NCI-H1436 treated with DMSO at 0.1 percent for 48 hours (cell line): ENCODE measurements at regions not wholly inside any gene's neighbourhood (a gene's known extent, or its start where the extent isn't known, plus 50 kb on each side); places are given as distances from the start of the nearest gene placed in this dataset.
A peak's percentile ranks its signal among the peaks of the same experiment; 100 is the strongest.
"Not testable (repeated sequence)": the region's sequence is repeated elsewhere in the genome, so short reads cannot be mapped to it uniquely, and the experiment has no call there.

ENCODE experiments used
- DNase-seq: peaks from one replicate; lab custom pipeline; 2025; lab: John Stamatoyannopoulos, UW

DNA sequence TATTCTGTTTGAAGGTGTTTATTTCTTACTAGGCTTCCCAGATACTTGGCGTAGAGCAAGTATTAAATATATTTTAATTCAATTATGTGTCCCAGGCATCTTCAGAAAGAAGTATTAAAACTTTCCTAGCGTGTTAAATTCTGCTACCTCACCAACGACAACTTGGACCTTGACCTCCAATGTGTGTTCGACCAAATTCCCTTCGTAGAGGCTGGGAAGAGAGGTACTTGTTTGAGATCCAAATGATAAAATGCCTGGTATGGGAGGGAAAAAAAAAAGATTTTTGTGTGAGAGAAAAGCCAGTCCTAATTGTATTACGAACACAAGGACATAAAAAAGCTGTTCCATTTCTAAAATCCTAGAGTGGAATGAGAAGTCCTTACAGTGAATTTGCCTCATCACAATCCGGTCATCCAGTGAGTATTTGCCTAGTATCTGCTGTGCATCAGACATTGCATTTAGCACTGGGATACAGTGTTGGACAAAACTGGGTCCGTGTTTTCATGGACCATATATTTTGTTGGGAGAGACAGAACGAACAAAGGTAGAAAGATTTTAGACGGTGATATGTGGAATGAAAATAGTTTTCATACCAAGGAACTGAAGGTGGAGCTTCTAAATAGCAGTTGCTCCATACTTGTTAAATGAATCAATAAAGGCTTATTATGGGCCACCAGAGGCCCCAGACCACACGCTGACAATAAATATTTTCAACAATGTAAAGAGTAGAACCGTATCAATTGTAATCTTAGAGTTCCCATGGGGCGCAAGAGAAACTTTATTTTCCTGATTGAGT is 103.1 kb downstream of the KIF4B start:
- no peak for DNase-seq

DNA sequence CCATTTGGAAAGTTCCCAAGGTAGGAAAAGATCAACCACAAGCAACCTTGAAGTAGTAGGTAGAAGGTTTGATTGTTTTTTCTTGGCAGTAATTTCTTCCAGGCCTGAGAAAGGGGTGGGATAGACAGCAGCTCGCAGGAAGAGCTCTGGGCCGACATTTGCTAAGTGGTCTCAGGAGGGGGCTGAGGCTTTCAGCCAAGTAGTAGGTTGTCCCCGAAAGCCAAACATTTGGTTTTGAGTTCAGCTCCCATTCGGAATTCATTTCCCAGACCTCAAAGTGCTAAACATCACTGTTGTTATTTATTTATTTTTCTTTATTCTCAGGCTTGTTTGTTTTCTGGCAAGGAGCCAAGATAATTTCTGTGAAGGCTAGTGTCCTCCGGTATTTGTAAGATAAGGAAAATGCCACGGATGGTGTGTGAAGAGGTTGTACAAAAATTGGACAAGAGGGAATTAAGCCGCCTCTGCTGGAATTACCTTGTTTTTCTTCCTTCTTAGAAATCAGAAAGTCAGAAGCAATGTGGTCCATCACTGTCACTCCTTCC is 112.1 kb downstream of the KIF4B start:
- DNase-seq = no peak

DNA sequence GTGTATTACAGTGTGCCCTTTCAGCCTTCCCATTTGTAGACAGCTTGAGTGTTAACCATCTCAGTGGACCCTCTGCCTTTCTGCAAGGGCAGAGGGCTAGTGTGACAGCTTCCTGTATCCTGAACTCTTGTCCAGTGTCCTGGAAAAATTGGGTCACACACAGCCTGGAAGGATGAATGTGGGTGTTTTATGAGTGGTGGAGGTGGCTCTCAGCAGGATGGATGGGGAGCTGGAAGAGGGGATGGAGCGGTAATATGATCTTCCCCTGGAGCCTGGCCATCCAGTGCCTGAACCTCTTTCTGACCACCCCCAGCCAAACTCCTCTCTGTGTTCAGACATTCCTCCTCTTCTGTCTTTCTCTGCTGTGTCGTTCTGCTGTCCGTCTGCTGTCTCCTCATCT is 113.0 kb downstream of the KIF4B start:
- DNase-seq = no peak

DNA sequence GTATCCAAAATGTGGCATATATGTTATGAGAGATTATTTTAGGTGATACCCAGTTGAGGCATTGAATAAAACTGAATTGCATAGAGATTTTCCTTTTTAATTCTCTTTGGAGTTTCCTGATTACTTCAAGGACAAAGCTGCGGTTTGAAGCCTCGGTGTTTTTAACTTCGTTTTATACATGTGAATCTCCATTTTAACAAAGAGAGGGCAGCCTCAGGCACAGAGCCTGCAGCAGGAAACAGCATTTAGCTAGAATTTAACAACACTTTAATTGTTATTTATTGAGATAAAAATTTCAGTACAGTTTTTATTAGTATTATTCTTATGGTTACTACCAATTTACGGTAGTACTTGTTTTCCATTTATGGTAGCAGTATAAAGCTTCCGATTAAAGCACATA is 114.0 kb downstream of the KIF4B start:
- no peak for DNase-seq

DNA sequence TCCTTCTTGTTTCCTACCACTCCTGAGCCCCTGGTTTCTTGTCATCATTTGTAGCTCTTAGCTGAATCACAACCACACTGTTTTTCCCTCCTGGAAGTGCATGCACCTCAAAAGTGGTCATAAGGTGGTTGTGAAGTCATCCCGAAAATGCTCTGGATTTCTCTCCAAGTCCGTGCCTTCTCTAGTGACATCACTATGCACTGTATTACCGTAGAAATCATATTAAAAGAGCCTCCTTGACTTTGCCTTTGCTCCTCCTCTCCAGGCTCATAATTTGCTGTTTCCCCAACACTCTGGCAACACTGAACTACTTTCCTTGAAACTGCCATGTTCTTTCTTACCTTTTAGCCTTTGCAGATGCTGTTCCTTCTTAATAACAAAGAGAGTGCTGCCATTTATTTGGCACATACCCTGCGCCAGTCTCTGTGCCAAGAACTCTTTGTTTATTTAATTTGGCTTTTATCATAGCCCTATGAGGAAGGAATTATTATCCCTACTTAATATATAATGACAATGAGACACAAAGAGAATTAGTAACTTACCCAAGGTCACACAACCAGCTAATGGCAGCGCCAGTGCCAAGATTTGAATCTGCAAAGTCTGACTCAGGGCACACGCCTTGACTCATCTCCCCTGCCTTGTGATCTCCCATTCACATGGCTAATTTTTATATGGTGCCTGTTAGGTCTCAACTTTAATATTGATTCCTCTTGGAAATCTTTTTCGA is 115.4 kb downstream of the KIF4B start:
- no peak for DNase-seq

DNA sequence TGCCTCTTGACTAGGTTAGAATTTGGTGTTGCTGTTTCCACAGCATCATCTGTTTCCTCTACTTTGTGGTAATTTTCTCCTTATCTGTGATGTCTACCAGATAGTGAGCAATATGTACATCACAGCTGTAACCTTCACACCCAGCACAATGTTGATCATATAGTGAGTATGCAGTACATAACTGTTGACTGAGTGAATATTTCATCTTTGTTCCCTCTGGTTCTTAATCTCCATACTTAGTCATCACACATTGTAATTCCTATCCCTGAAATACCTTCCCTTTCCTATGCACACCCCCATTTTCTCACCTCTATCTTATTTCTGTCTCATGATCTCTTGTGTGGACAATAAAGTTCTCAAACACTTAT is 115.9 kb downstream of the KIF4B start:
- no peak for DNase-seq

DNA sequence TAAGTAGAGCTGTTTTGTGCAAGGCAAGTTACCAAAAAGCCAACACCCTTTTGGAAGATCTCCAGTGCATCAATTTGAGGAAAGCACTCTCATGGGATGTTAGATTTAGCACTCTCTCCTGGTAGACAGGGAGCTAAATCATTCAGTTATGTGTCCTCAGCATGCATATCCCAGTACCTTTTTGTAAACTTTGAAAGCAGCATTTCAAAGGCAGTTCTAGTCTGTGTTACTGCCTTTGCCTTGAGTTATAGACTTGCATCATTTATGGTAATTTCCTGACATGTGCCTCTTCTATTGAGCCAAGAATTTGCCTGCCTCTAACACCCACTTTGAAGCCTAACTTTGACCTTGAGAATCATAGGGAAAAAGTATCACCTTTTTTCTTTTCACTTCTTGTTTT is 120.6 kb downstream of the KIF4B start:
- no peak for DNase-seq

DNA sequence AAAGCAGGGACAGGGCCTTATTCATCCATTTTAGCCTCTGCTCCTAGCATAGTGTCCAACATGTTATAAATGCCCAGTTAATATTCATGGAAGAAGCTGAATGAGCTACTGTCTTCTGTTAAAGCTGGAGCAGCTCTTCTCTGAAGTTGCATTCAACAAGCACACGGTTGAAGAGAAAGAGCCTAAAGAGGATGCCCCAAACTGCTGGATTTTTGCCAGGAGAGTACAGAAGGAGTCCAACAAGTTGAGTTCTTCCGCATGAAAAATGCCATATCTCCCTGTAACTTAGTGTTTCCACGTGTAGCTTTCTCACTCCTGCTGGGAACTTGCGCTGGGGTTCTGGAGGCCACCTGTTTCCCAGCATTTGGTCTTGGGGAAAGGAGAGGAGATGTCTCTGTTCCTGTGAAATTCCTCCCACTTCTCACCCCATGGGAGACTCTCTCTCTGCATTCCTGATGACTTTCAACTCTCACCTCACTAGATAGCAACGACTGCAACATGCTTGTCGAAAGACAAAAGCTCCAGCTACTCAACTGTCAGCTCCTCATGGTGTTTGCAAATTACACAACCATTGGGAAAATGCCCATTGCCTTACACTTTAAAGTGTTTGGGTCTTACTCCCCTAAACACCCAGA is 122.8 kb downstream of the KIF4B start:
- DNase-seq = no peak

DNA sequence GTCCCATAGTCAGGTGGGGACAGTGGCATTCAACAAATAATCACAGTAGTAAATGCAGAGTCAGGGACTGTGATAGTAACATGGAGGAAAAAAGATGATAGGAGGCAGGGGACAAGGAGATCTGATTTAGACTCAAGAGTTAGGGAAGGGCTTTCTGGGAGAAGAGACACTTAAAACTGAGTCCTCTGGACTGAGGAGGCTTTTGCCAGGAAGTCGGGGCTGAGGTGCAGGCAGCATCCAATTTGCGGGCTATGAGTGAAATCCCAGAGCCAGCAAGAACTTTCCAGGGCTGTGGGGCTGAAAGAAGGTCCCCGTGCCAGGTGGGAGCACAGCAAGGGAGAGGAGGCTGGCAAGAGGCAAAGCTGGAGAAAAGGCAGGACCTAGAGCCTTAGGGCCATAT is 124.1 kb downstream of the KIF4B start:
- DNase-seq = no peak

DNA sequence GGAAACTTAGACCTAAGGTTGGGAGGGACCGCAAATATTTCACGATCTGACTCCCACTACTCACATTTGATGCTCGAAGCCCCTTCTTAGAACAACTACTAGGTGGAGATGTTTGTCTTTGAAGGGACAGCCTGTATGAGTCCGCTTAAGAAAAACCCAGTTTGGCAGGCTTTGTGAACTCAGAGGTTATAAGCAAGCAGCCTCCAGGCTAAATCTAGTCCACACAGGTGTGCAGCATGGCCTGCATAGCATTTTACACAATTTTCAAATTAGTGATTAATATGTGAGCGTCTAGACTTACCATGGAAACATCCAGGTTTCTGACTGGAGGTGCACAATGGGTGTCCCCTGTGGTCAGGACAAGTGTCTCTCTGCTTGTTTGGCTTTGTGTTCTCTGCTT is 127.1 kb downstream of the KIF4B start:
- DNase-seq = no peak

DNA sequence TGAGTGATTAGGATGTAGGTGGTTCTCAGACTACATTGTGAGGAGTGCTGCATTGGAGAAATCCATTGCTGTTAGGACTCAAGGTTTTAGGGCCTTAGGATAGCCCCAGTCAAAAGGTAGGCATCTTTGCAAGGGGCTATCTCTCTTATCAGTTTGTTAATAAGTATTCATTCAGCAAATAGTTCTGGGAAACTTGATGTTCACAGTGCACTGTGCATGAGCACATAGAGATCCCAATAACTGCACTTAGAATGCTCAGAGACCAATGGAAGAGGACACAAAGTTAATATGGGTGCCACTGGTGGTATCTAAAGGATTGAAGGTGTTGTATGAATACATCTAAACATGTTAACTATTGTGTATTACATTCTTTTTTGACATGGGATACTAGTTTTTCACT is 131.4 kb downstream of the KIF4B start:
- DNase-seq = no peak

DNA sequence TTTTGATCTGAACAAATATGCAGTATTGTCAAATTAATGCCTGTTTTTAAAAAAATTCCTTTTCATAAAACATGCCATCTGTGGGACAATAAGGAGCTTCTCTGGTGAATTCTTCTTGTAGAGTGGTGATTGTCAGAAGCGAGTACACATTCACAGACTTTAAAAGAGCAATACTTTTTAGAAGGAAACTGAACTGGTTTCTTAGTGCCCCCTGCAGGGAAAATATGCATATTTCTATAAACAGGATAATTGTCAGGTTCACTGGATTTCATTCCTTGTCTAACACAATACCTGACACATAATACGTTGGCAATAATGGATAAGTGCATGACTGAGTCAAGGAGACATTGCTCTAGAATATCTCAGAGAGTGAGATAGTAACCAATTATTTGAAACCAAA is 133.7 kb downstream of the KIF4B start:
- no peak for DNase-seq

DNA sequence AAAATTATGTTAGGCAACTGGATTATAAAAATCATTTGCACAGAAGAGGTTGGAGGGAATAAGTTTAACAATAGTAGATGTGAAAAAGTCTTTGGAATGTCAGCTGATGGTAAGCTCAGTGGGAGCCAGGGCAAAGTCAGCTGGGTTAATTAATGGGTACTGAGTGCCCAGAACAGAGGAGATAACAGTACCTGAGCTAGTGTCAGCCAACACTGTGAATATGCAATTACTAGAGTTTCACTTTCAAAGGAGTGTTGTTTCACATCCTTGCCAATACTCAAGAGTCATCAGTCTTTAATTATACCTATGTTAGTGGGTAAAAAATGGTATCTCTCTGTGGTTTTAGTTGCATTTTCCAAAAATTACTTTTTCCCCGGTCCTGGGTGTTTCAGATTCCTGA is 135.1 kb downstream of the KIF4B start:
- no peak for DNase-seq

DNA sequence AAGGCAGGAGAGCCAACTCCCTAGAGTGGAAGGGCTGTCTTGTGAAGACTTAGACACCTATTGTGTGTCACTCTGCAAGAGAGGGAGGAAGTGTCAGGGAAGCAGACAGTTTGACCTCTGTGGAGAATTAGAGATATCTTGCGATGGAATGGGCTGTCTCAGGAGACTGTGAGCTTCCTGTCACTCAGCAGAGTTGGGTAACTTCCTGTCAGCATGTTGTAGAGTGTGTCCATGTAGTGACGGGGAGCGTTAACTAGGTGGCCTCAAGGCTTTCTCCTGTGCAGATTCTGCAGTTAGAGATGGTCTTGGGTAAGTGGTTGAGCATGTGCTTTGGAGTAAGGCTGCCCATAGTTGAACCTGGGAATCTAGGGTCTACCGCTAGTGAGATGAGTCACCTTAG is 136.5 kb downstream of the KIF4B start:
- DNase-seq = no peak

DNA sequence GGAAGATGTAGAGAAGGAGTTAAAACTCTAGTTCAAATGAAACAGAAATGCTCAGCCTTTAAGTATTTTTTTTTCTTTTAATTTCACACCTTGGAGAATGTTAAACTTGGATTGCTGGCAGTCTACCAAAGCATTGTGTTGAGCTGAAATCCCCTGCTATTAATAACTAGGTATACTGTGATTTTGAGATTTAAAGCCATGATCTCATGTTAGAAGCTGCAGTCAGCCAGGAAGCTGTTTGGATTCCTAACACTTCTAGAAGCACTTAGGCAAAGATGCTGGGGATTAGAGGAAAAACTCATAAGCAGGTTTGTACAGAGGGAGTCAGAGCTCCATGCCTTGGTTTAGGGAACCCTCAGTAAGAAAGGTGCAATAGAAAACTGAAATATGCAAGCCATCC is 141.4 kb downstream of the KIF4B start:
- DNase-seq = no peak

DNA sequence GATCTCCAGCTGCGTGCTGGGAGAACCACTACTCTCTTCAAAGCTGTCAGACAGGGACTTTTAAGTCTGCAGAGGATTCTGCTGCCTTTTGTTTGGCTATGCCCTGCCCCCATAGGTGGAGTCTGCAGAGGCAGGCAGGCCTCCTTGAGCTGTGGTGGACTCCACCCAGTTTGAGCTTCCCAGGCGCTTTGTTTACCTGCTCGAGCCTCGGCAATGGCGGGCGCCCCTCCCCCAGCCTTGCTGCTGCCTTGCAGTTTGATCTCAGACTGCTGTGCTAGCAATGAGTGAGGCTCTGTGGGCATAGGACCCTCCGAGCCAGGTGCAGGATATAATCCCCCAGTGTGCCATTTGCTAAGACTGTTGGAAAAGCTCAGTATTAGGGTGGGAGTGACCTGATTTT is 149.5 kb downstream of the KIF4B start:
- not testable (repeated sequence) for DNase-seq

DNA sequence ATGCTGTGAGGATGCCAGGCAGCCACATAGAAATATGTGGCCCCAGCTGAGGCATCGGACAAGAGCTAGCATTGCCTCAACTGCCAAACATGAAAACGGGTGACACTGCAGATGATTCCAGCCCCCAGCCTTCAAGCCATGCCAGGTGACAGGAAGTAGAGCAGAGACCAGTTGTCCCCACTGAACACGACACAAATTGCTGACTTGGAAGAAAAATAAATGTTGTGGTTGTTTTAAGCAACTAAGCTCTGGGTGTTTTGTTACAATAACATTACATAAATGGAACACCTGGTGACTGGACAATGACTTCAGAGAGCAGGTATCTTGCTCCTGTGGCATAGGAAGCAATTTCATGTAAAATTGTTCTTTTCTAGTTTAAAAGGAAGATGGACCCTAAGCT is 154.2 kb downstream of the KIF4B start:
- no peak for DNase-seq

DNA sequence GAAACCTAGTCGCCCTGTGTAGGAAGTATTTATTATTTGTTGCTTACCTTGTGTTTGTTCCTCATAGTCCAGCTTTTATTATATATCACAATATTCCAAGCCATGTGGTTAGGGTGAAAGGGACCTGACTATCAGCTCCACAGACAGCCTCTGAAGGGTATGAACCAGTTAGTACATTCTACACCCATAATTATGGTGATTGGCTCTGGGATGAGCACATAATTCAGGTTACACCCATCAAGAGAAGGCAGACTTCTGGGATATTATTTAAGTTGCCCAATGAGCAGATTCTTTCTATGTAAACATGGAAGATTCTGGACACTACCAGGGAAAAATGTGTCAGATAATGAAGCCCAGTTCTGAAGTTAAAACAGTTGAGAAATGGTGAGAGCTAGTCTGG is 168.0 kb downstream of the KIF4B start:
- no peak for DNase-seq

DNA sequence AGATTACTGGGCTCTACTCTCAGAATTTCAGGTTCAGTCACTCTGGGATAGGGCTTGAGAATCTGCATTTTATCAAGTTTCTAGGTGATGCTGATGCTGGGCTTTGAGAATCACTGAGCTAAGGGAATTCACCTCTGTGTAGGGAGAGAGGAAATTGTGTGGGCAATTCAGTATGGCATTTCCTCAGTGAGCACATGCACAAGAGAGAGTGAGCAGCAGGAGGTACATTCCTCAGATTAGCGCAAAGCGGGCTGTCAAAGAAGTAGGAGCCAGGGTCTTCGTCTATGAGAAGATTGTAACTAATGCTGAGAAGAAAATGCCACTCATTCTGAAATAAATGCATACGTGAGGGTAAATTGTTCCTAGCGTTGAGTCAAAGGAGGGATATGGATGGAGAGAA is 175.9 kb downstream of the KIF4B start:
- DNase-seq = no peak

DNA sequence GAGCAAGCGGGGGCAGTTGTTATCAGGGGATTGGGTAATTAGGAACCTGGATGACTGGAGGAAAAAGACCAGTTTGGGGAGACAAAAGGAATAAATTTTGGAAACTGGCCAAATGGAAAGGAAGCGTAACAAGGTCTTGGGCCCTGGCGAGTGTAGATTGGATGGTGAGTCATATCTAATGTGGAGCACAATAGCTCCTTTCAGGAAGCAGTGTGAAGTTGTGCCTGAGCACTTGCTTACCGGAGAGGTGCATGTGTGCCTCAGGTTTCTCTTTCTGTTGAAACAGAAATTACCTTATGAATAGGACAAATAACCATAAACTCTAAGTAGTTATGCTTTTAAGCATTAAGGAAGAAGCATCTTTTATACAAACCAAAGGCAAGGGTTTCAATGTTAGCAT is 176.4 kb downstream of the KIF4B start:
- DNase-seq = peak; percentile 44

DNA sequence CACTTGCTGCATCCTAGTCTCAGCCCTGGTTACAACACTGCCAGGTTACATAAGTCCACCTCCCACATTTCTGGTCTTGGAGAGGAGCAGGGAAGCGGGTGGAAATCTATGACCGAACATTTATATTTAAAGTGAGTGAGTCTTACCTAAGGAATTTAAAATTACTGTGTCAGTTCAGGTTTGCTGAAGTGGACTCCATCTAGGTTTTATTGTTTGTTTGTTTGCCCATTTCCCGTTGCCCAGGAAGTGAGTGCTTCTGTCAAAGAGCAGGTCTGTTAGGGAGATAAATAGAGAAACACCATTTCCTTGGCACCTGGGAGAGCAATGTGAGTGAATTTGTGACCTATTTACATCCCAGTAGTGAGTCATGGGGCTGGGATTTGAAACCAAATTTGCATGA is 179.5 kb downstream of the KIF4B start:
- DNase-seq = no peak

DNA sequence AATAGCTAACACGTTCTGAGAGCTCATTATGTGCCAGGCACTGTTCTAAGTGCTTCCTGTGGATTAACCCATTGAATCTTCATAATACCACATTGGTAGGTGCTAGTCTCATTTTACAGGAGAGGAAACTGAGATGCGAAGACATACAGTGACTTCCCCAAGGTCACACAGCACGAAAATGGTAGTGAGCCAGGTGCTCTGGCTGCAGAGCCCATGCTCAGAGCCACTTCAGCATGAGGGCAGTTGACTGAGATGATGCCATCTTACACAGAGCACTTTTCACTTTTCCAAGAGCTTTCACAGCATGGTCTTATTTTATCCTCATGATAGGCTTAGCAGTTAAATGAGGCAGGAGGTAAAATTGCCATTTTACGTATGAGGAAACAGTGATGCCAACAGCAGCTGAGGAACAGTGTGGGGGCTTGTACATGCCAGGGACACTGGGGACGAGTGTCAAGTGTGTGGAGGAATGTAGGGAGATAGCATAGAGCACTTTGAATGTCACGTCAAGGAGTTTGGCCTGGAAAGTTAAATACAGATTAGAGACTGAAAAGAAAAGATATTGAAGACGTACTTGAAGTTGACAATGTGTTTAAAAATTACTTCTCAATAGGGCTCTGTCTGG is 180.0 kb downstream of the KIF4B start:
- DNase-seq = no peak

DNA sequence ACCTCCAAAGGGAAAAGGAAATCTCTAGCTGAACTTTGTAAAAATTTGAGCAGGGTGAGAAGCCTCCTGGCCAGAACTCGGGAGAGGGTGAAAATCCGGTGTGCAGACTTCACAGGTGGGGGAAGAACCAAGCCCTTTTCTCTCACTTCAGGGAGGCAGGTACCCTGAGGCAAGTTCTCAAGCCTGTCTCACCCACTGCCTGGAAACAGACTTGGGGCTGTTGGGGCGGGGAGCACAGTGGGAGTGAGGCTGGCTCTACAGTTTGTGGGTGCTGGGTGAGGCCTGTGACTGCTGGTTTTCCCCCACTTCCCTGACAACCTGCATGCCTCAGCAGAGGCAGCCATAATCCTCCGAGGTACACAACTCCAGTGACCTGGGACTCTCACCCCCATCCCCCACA is 187.1 kb downstream of the KIF4B start:
- DNase-seq = no peak
